Thyroid gland (tissue), 4 donors: ENCODE measurements at regions not wholly inside any gene's neighbourhood (a gene's known extent, or its start where the extent isn't known, plus 50 kb on each side); places are given as distances from the start of the nearest gene placed in this dataset.

Experiments used
- CTCF ChIP-seq, 6 experiments: fragments of 200-600 bp in 3 of 6; fragments of 450-650 bp in 3 of 6; sonication (generic) in 3 of 6; IDR thresholded peaks; one replicate each; pipeline ENCODE4 v1.5.1; 2016 to 2019; ENCODE audit warnings: antibody characterized with exemption in 6 of 6, mild to moderate bottlenecking in 2 of 6, inconsistent platforms in 1 of 6, moderate library complexity in 1 of 6
- POLR2A ChIP-seq, 2 donors: fragments of 450-650 bp; IDR thresholded peaks; one replicate each; pipeline ENCODE4 v1.6.1; 2017; ENCODE audit warnings: antibody characterized with exemption in 2 of 2, mild to moderate bottlenecking in 2 of 2, moderate library complexity in 1 of 2

- TF ChIP-seq POLR2A (IDR thresholded peaks at IDR 0.05), result no peak
- TF ChIP-seq CTCF (IDR thresholded peaks at IDR 0.05), result no peak
Observed at GRCh38 chr11:90756617-90757016, 533.8 kb upstream of the CHORDC1 start.
